Neural cell (in vitro differentiated cells): ENCODE measurements at regions not wholly inside any gene's neighbourhood (a gene's known extent, or its start where the extent isn't known, plus 50 kb on each side); places are given as distances from the start of the nearest gene placed in this dataset.

Experiments
- RAD21 ChIP-seq: fragments of 450-650 bp; conservative IDR thresholded peaks from 2 replicates; pipeline ENCODE4 v1.6.1; 2014; ENCODE audit warnings: antibody characterized with exemption, mild to moderate bottlenecking, moderate library complexity
- TF ChIP-seq, protein P1 (sequence below): fragments of 450-650 bp; IDR thresholded peaks from 2 replicates; pipeline ENCODE4 v1.5.1; 2014; ENCODE audit warnings: antibody characterized with exemption, mild to moderate bottlenecking, moderate library complexity; ENCODE audit not compliant: poor library complexity, severe bottlenecking

- TF ChIP-seq, protein P1, sequence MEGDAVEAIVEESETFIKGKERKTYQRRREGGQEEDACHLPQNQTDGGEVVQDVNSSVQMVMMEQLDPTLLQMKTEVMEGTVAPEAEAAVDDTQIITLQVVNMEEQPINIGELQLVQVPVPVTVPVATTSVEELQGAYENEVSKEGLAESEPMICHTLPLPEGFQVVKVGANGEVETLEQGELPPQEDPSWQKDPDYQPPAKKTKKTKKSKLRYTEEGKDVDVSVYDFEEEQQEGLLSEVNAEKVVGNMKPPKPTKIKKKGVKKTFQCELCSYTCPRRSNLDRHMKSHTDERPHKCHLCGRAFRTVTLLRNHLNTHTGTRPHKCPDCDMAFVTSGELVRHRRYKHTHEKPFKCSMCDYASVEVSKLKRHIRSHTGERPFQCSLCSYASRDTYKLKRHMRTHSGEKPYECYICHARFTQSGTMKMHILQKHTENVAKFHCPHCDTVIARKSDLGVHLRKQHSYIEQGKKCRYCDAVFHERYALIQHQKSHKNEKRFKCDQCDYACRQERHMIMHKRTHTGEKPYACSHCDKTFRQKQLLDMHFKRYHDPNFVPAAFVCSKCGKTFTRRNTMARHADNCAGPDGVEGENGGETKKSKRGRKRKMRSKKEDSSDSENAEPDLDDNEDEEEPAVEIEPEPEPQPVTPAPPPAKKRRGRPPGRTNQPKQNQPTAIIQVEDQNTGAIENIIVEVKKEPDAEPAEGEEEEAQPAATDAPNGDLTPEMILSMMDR, result no peak
- no peak for TF ChIP-seq RAD21
Observed at GRCh38 chr9:13941714-13942113, 372.2 kb downstream of the NFIB start.
